Stimulated activated CD4-positive, alpha-beta T cell treated with anti-CD3 and anti-CD28 coated beads, Interleukin-2, amount 100 ng/mL, for 48 hours (primary cell): ENCODE measurements at regions not wholly inside any gene's neighbourhood (a gene's known extent, or its start where the extent isn't known, plus 50 kb on each side); places are given as distances from the start of the nearest gene placed in this dataset.
"Not testable (repeated sequence)": the region's sequence is repeated elsewhere in the genome, so short reads cannot be mapped to it uniquely, and the experiment has no call there.

Experiments used
- DNase-seq, 2 donors: peaks; one replicate each; pipeline ENCODE4 v3.0.0-alpha.2; 2020

DNA sequence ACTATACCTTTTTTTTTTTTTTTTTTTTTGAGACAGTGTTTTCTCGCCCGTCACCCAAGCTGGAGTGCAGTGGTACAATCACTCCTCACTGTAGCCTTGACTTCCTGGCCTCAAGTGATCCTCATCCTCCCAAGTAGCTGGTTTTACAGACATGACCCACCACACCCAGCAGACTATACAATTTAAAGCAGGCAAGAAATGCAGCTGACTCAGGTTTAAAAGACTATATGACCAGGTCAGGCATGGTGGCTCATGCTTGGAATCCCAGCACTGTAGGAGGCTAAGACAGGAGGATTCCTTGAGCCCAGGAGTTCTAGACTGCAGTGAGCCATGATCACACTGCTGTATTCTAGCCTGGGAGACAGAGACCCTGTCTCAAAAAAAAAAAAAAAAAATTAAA is 89.5 kb upstream of the AUTS2 start:
- no peak for DNase-seq

DNA sequence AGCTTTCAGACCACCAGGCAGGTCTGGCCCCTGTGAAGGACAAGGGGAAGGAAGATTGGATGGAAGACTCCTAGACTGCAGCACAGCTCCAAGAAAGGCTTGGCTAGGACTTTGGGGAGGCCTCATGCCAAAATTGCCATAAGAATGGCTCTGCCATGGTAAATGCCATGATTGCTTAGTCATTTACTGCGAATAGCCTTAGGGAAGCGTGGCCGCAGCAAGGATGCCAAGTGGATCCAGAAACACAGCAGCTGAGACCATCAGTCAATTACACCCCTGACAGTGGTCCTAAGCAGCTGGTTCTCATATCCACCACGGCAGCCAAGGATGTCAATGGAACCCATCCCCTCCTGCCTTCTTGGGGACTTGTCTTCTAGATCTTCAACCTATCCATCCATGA is 88.2 kb upstream of the AUTS2 start:
- no peak for DNase-seq

DNA sequence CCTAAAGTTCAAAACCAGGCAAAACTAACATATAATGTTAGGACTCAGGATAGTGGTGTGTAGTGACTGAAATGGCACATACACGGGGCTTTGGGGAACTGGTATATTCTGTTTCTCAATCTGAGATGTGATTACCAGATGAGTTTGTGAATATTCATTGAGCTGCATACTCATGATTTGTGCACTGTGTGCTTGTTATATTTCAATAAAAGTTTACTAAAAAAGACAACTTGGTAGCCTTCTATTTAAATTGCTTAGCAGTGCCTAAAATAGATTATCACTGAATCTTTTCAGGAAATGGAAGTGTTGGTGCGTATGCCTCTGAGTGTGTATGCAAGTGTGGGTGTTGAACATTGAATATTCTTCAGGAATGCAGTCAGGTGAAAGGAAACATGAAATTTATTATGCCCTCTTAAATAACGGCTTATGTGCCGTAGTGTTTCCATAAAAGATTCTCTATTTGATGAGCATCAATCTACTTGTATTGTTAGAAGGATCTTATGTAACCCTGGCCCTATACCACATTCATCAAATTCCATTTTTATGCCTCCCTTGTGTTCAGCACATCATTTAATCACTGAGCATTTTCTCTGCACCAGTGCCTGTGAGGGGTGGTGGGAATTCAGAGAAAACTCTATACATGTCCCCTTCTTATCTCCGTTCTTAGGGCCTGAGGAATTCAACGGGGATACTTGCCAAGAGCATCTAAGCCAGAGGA is 82.6 kb upstream of the AUTS2 start:
- no peak for DNase-seq

DNA sequence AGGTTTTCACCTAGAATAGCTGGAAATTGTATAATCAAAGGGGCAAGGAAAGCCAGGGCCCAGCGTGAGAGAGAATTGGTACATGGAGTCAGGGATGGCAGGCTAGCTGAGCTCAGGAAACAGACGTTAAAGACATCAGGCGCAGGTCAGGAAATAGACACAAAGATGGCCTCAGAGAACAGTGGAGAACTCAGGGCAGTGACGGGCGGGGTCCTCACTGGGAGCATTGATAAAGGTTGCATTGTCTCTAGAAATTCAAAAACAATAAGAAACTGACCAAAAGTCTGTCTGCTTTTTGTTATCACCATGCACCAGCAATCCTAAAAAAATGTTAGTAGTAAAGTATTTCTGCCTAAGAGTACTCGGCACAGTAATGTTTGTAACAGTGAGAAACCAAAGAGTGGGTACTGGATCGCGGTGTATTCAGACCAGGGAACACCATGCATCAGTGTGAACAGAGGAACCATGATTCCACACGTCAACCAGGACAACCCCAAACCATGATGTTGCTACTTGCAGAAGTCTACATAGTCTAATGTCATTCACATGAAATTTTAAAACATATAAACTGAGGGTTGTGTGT is 81.9 kb upstream of the AUTS2 start:
- DNase-seq = no peak

DNA sequence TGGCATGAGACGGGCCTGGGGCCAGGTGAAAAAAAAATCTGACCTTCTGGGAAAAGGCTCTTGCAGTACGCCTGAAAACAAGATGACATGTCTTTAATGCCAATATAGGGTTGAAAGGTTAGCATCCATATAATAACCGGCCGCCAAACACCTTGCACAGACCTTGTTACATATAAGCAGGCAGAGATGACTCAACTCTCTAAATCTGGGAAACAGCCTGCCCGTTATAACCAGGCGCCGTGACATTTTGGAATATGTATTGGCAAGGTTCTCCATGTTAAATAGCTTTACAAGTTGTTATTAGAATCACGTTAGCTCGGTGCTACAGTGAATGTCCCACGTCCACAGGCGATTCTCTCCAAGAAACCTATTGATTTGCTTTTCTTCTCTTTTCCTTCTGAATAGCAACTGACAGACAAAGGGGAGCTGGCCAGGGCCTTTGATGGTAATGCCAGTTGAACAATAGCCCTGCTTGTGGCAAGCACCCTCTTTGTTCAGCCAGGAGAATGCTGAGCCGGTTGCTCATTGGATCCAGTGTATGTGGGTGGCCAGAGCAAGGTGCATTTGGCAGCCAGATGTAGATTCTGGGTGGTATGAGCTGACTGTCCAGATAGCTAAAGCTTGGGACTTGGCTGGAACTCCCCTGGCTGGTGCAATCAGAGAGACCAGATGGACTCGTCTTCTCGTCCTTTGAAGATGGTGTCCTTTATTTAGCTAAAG is 80.1 kb upstream of the AUTS2 start:
- DNase-seq = no peak

DNA sequence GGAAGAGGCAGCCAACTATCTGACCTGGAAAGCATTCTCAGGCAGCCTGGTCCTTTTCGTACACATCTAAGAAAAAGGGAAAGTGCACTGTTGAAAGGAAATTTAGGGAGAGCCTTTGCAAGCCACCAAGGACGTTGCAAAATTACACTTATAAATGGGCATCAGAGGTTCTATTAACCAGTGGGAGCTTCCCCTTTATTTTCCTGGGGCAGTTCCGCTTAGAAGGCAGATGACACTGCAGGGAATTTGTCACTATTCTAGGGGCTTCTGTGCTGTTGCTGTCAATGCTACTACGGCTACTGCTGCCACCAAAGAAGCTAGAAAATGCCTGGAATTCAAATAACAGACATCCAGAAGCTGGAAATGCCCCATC is 79.6 kb upstream of the AUTS2 start:
- no peak for DNase-seq

DNA sequence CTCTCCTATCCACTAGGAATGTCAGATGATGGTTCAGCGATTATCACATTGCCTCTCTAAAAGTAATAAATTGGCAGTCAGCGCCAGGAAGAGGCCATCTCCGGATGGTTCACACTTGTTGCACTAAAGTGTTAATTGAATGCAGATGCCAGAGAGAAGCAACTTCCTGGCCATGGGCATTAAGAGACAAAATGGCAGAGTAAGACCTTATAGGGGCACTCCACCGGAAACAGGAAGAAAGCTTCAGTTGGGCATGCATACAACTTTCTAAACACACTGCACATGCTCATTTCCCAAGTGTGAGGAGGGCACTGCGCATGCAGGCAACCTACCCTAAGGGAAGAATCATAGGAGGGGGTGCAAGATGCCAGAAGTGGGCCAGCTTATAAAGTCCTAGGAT is 71.7 kb upstream of the AUTS2 start:
- no peak for DNase-seq

DNA sequence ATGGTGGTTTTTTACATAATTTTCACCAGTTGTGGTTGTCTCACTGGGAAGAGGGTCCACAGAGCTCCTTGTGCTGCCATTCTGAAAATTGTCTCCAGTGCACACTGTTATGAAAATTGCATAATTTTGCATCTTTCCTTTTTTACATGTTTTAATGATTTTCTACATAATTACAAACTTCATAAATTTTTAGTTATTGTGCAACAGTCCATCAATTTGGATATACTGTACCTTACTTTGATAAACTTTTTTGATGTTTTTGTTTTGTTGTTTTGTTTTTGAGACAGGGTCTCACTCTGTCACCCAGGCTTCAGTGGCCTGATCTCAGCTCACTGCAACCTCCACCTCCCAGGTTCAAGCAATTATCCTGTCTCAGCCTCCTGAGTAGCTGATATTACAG is 70.6 kb upstream of the AUTS2 start:
- DNase-seq = no peak

DNA sequence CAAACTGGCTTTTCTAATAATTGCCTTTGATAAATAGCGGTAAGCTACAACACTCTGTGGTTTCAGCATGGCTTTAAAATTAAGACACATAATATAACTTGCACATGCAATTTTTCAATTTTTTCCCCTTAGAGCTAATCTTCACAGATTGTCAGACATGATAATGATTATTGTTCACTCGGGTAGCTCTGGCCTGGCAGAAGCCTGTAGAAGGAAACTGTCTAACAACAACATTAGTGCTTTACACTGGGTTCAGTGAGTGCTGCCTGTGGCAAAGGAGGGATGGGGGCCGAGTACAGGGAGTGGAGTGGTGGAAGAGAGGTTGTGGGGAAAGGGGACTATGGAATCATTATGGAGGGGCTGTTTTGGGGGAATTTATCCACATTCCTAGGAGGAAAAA is 67.2 kb upstream of the AUTS2 start:
- no peak for DNase-seq

DNA sequence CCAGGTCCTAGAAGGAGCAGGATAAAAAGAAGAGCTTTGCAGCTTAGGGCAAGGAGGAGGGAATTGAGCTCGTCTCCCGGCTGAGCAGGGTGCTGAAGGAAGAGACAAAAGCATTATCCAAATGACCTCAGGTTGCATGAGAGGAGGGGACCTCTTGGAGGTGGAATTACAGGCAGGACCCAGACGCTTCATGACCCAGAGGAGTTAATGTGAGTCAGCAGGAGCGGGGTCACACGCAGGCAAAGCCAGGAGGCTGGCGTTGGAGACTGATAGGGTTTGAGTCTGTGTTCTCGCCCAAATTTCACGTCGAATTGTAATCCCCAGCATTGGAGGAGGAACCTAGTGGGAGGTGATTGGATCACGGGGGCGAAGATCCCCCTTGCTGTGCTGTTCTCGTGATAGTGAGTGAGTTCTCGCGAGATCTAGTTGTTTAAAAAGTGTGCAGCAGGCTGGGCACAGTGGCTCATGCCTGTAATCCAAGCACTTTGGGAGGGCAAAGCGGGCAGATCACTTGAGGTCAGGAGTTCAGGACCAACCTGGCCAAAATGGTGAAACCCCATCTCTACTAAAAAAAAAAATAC is 63.7 kb upstream of the AUTS2 start:
- no peak for DNase-seq

DNA sequence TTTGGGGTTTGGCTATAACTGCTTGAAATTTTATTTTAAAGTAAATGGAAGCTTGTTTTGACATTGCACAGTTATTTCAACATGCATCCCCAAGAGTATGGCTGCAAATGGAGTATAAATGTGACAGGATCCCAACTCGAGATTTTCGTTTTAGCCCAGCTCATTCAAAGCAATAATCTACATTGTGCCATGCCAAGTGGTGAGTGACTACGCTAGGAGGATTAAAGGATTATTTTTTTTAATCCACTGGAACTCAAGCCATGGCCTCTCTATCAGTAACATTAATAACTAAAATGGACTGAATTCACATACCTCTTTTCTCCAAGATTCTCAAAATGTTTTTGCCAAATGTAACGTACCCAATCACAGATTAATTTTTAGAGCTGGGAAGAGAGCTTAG is 60.6 kb upstream of the AUTS2 start:
- no peak for DNase-seq

DNA sequence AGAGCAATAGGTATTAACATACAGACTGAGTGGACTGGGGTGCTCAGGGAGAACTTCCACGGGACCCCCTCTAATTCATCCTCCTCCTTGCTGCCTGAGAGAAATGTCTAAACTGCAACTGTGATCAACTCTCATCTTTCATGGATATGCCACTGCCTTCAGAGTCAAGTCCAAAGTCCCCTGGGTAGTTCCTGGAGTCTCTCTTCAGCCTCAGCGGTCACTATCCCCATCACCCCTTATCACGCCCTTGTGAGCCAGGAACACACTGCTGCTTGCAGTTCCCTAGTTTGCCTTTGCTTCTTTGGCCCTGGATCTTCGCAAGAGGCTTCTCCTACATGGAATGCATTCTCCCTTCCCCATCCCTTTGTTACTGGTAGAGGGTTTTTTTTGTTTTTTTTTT is 58.7 kb upstream of the AUTS2 start:
- no peak for DNase-seq

DNA sequence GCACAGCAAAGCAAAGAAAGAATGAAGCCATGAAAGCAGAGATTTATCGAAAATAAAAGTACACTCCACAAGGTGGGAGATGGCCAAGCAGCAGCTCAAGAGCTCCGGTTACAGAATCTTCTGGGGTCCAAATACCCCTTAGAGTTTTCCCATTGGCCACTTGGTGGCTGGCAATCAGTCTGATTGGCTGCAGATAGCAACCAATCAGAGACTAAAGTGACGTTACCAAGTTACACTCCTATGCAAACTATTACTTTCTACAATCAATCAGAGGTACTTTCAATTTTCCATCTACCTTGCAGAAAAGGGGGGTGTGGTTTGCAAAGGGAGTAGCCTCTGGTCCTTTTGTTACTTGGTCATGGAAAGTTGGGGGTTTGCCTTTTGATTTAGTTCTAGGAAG is 58.0 kb upstream of the AUTS2 start:
- no peak for DNase-seq

DNA sequence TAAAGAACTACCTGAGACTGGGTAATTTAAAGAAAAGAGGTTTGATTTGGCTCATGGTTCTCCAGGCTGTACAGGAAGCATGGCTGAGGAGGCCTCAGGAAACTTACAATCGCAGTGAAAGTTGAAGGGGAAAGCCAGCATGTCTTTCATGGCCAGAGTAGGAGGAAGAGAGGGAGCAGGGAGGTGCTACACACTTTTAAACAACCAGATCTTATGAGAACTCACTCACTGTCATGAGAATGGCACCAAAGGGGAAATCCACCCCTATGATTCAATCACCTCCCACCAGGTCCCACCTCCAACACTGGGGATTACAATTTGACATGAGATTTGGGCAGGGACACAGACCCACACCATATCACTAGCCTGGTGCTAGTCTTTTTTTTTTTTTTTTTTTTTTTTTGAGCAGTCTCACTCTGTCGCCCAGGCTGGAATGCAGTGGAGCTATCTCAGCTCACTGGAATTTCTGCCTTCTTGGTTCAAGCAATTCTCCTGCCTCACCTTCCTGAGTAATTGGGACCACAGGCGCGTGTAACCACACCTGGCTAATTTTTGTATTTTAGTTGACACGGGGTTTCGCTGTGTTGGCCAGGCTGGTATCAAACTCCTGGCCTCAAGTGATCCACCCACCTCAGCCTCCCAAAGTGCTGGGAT is 56.4 kb upstream of the AUTS2 start:
- not testable (repeated sequence) for DNase-seq

DNA sequence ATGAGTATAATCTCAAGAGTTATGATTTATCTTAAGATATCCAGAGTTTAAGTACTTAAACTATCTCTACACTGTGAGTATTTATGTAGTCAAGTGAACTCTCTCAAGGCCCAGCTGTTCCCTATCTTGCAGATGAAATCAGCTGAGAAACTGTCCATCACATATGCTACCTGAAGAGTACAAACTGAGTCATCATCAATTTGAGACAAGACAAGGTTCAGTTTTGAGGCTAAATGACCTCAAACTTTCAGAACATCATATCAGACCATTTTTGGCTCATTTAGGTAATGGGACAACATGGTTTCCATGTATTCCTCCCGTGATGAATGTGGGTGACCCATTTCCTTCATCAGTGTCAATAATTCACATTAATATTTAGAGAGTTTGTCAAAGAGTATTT is 53.1 kb upstream of the AUTS2 start:
- DNase-seq = no peak
